Epithelial cell of proximal tubule (primary cell): ENCODE measurements at regions not wholly inside any gene's neighbourhood (a gene's known extent, or its start where the extent isn't known, plus 50 kb on each side); places are given as distances from the start of the nearest gene placed in this dataset.

Experiments used
- DNase-seq: peaks from one replicate; pipeline ENCODE4 v3.0.0-alpha.2; 2011; ENCODE audit warnings: low read depth
- H3K4me3 ChIP-seq: 2 replicates; pipeline ENCODE4 v1.5.1; 2011; ENCODE audit warnings: low read depth, mild to moderate bottlenecking, low read length
- CTCF ChIP-seq: conservative IDR thresholded peaks from 2 replicates; pipeline ENCODE4 v1.5.1; 2012; ENCODE audit warnings: low read depth, mild to moderate bottlenecking, low read length

DNA sequence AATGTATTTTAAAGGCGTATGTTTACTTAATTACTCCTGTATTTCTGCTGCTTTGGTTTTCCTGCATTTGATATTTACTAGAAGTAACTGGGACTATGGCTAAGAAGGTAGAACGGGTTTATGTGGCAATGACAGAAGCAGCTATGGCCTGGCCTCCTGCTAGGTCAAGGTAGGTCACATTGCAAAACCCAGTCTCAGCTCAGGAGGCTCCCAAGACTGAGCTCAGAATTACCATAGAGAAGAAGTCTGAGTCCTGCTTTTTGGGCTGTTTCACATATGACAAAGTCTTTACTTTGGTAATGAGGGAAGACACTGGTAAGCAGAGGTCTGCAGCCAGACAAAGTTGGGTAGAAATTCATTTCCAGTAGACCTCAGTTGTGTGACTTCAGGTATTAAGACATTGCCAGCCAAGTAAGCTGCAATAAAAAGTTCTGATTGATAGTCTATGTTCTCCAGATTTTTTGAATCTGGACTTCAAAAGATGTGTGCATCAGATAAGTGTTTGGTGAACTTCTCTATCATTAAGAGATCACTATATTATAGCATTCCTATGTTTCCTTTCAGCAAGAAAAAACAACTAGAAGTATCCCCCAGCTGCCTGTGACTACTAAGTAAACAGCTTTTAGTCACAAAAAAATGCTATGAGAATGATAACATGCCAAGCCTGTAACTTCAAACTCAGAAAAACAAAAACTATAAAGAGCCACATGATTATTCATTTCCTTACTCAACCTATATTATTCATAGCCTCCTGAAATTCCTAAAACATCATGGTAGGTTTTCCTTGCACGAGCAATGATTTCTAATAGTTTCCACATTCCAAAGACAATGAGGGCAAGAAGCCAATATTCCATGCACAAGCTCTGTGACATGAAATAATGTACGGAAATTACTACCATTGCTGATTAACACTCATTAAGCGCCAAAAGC is 312.3 kb downstream of the HAO1 start:
- TF ChIP-seq CTCF: no peak
- H3K4me3 ChIP-seq: no peak overlapping the region
- no peak for DNase-seq

DNA sequence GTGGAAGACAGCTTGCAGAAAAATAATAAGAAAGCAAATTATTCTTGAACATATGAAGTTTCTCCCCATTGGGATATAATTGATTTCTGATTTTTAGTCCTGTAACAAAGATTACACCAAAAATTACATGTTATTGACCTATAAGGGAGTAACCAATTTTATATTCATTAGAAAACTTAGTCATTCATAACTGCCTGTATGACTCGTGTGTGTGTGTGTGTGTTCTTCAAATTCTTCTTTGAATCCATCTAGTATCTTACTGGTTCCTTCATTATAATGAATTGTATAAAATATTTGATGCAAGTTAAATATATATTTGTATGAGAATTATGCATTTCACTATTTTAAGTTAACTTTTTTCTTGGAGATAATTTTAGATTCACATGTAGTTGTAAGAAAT is 310.4 kb downstream of the HAO1 start:
- DNase-seq: no peak
- no peak for TF ChIP-seq CTCF
- H3K4me3 ChIP-seq: no peak overlapping the region

- no peak for TF ChIP-seq CTCF
- H3K4me3 ChIP-seq: no peak overlapping the region
- DNase-seq: no peak
Measured at GRCh38 chr20:7637184-7637583, 303.1 kb downstream of the HAO1 start.

- no peak overlapping the region for H3K4me3 ChIP-seq
- TF ChIP-seq CTCF: no peak
- DNase-seq: peak; percentile 15
Measured at GRCh38 chr20:7650086-7650879, 290.0 kb downstream of the HAO1 start.

- no peak for TF ChIP-seq CTCF
- DNase-seq: no peak
- H3K4me3 ChIP-seq: no peak overlapping the region
Measured at GRCh38 chr20:7654231-7654630, 286.0 kb downstream of the HAO1 start.

- no peak for DNase-seq
- no peak for TF ChIP-seq CTCF
- H3K4me3 ChIP-seq: no peak overlapping the region
Measured at GRCh38 chr20:7656687-7657467, 283.4 kb downstream of the HAO1 start.
